ENCODE measurements at regions not wholly inside any gene's neighbourhood (a gene's known extent, or its start where the extent isn't known, plus 50 kb on each side); places are given as distances from the start of the nearest gene placed in this dataset.

DNA sequence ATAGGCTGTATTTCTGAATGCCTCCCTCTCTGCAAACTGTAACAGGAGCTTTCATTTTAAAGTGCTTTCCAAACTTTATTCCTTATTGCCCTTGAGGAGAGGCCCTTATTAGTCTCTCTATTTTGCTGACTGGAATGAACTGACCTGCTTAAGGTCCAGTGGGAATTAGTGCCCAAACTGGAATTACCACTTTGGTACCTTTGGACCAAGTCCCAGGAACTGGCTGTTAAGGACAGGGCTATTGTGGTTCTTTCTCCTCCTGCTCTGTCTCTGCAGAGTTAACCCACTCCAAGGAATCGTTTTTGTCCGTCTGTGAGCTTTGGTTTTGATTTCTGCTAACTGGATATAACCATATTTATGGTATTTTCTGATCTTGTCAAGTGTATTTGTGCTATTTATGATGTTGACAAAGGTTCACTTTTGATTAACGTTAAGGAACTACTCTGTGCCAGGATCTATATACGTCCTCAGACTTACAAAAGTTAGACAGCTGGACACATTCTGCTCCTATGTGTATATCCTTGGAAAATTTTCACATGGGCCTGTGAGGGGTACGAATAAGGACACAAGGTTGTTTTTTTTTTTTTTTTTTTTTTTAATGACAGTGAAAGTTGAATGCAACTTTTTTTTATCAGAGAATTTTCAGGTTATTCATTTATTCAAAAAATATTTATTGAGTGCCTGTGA, 189.1 kb upstream of the ANKRD55 start:
- H3K27ac ChIP-seq (ENCODE audit: extremely low read length, insufficient read depth, low read length), result no peak overlapping the region
- TF ChIP-seq MAFK (conservative IDR thresholded peaks at IDR 0.05 in 1 of 2, IDR thresholded peaks at IDR 0.05 in 1 of 2; ENCODE audit: low read length in 2 of 2) (0 out of 4 replicates have a peak, but pooled peaks have one; percentile 1 to 8), ZNF20 (CRISPR knock-in tag; IDR thresholded peaks at IDR 0.05) (no peak), ZHX2 (IDR thresholded peaks at IDR 0.05; ENCODE audit: low read depth) (no peak), ZHX2 (CRISPR knock-in tag; IDR thresholded peaks at IDR 0.05; ENCODE audit: borderline replicate concordance) (no peak), TRIM24 (CRISPR knock-in tag; IDR thresholded peaks at IDR 0.05) (no peak)
- ChIA-PET CTCF (ENCODE audit: low intra/inter-chr PET ratio, low total read pairs) (no interaction called here), POLR2A (no interaction called here)
- H3K9me3 ChIP-seq (ENCODE audit: low read length), result peaks cover 18% of the 10 kb centered on the region
- ATAC-seq (no peak), FAIRE-seq (no peak), DNase-seq (ENCODE audit: low spot score) (no peak)
- H3K9ac ChIP-seq (ENCODE audit: insufficient read depth, low read depth, low read length), result no peak overlapping the region
- no peaks in the 10 kb centered on the region for H3K79me2 ChIP-seq (ENCODE audit: insufficient read depth, low read length)
- no peak overlapping the region for H3K4me2 ChIP-seq (ENCODE audit: low read depth, low read length)
- WGBS (ENCODE audit: low lambda C conversion rate), result 79% methylated on average over 5 of the region's 5 CpGs
- in situ Hi-C loops (cut with HindIII; ENCODE audit: extremely low pct_ligation_motif_present, low pct_unique_long_range_greater_than_20kb), result no loop called here
- H3K36me3 ChIP-seq (replicated peaks in 1 of 2; ENCODE audit: control insufficient read depth in 1 of 2, insufficient read depth in 2 of 2, low read length in 2 of 2), result no peaks in the 10 kb centered on the region
- H3K4me1 ChIP-seq (ENCODE audit: insufficient read depth, low read length), result no peaks in the 10 kb centered on the region
- no peak overlapping the region for H3K4me3 ChIP-seq (replicated peaks in 1 of 3; ENCODE audit: insufficient read depth in 1 of 3, low read depth in 2 of 3, low read length in 3 of 3)
- H3K27me3 ChIP-seq (ENCODE audit: control insufficient read depth in 1 of 2, insufficient read depth in 2 of 2, low read length in 2 of 2), result no peaks in the 10 kb centered on the region
- no peak overlapping the region for H2AFZ ChIP-seq (ENCODE audit: low read length)
- BruUV-seq (replicated peaks), result no TSS peak
- H4K20me1 ChIP-seq (ENCODE audit: insufficient read depth, low read length), result no peaks in the 10 kb centered on the region
- intact Hi-C loops (cut with micrococcal nuclease; ENCODE audit: unreplicated experiment), result no loop called here

All from HepG2 (cell line).